ENCODE measurements at regions not wholly inside any gene's neighbourhood (a gene's known extent, or its start where the extent isn't known, plus 50 kb on each side); places are given as distances from the start of the nearest gene placed in this dataset.

- no peak overlapping the region for H3K27ac ChIP-seq
- DNase-seq = no peak
- H3K9me3 ChIP-seq = no peaks in the 10 kb centered on the region
- no peaks in the 10 kb centered on the region for H3K36me3 ChIP-seq
- no peak for TF ChIP-seq POLR2AphosphoS5 (IDR thresholded peaks at IDR 0.05)
- no peak for TF ChIP-seq POLR2A (IDR thresholded peaks at IDR 0.05)
- no peak for TF ChIP-seq EP300 (IDR thresholded peaks at IDR 0.05)
- TF ChIP-seq CTCF (IDR thresholded peaks at IDR 0.05) = no peak
- no peak for ATAC-seq (ENCODE audit: low FRiP score in 2 of 2)
- H3K4me1 ChIP-seq = no peaks in the 10 kb centered on the region
- 29 to 52% methylated on average over 1 of the region's 1 CpG for WGBS, 2 donors
- no peak overlapping the region for H3K4me3 ChIP-seq
- no peaks in the 10 kb centered on the region for H3K27me3 ChIP-seq
Measured at GRCh38 chr18:40216856-40217255, 1738.2 kb upstream of the PIK3C3 start.

GRCh38 chr18:40215979-40216378 is 1739.1 kb upstream of the PIK3C3 start:
- H3K4me3 ChIP-seq = no peak overlapping the region
- no peaks in the 10 kb centered on the region for H3K27me3 ChIP-seq
- ATAC-seq (ENCODE audit: low FRiP score in 2 of 2) (no peak), DNase-seq (no peak)
- H3K9me3 ChIP-seq = no peaks in the 10 kb centered on the region
- H3K27ac ChIP-seq = no peak overlapping the region
- WGBS, 2 donors = 70 to 78% methylated on average over 4 of the region's 4 CpGs
- no peaks in the 10 kb centered on the region for H3K36me3 ChIP-seq
- H3K4me1 ChIP-seq = no peaks in the 10 kb centered on the region
- no peak for TF ChIP-seq POLR2AphosphoS5 (IDR thresholded peaks at IDR 0.05)
- TF ChIP-seq CTCF (IDR thresholded peaks at IDR 0.05) = no peak
- no peak for TF ChIP-seq EP300 (IDR thresholded peaks at IDR 0.05)
- no peak for TF ChIP-seq POLR2A (IDR thresholded peaks at IDR 0.05)

GRCh38 chr18:40210696-40211095 is 1744.3 kb upstream of the PIK3C3 start:
- Histone ChIP-seq H3K4me1 (peaks cover 0 to 6% (median 0%) of the 10 kb centered on the region in 4 donors), H3K27ac (no peak overlapping the region), H3K36me3 (no peaks in the 10 kb centered on the region), H3K9me3 (no peaks in the 10 kb centered on the region), H3K4me3 (no peak overlapping the region), H3K27me3 (no peaks in the 10 kb centered on the region)
- no peak for ATAC-seq (ENCODE audit: low FRiP score in 2 of 2)
- no peak for DNase-seq
- TF ChIP-seq CTCF (IDR thresholded peaks at IDR 0.05) (no peak), POLR2AphosphoS5 (IDR thresholded peaks at IDR 0.05) (no peak), POLR2A (IDR thresholded peaks at IDR 0.05) (no peak), EP300 (IDR thresholded peaks at IDR 0.05) (no peak)
- WGBS, 2 donors = 64 to 83% methylated on average over 1 of the region's 1 CpG

DNA sequence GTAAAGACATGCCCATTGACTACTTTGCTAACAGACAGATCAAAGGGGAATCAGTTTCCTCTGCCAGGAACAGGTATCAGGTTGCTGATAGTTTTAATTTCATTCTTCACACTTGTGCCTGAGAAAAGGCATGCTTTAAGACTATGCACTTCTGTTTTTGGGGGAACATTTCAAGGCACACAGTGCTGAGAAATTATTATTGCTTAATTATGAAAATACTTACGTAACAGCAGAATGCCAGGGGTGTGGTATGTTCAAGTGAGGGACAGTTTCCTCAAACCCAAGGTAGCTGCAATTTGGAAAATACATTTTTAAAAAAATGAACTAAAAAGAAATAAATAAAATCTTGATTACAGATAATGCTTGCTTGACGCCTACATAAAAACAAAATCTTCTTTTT is 1746.1 kb upstream of the PIK3C3 start:
- Histone ChIP-seq H3K9me3 (no peaks in the 10 kb centered on the region), H3K4me3 (no peak overlapping the region), H3K4me1 (peaks cover 0 to 6% (median 0%) of the 10 kb centered on the region in 4 donors), H3K27me3 (no peaks in the 10 kb centered on the region), H3K36me3 (no peaks in the 10 kb centered on the region), H3K27ac (no peak overlapping the region)
- ATAC-seq (ENCODE audit: low FRiP score in 2 of 2) (no peak), DNase-seq (no peak)
- 32 to 65% methylated on average over 2 of the region's 2 CpGs for WGBS, 2 donors
- TF ChIP-seq POLR2AphosphoS5 (IDR thresholded peaks at IDR 0.05) (no peak), CTCF (IDR thresholded peaks at IDR 0.05) (no peak), EP300 (IDR thresholded peaks at IDR 0.05) (no peak), POLR2A (IDR thresholded peaks at IDR 0.05) (no peak)

- Histone ChIP-seq H3K27me3 (no peaks in the 10 kb centered on the region), H3K9me3 (no peaks in the 10 kb centered on the region), H3K4me3 (no peak overlapping the region), H3K36me3 (no peaks in the 10 kb centered on the region), H3K27ac (no peak overlapping the region), H3K4me1 (no peaks in the 10 kb centered on the region)
- ATAC-seq (ENCODE audit: low FRiP score in 2 of 2) (no peak), DNase-seq (no peak)
- WGBS, 2 donors = 56 to 77% methylated on average over 3 of the region's 3 CpGs
- no peak for TF ChIP-seq CTCF (IDR thresholded peaks at IDR 0.05)
- TF ChIP-seq EP300 (IDR thresholded peaks at IDR 0.05) = no peak
Measured at GRCh38 chr18:40197711-40198110, 1757.3 kb upstream of the PIK3C3 start.
